ENCODE measurements at regions not wholly inside any gene's neighbourhood (a gene's known extent, or its start where the extent isn't known, plus 50 kb on each side); places are given as distances from the start of the nearest gene placed in this dataset.

DNA sequence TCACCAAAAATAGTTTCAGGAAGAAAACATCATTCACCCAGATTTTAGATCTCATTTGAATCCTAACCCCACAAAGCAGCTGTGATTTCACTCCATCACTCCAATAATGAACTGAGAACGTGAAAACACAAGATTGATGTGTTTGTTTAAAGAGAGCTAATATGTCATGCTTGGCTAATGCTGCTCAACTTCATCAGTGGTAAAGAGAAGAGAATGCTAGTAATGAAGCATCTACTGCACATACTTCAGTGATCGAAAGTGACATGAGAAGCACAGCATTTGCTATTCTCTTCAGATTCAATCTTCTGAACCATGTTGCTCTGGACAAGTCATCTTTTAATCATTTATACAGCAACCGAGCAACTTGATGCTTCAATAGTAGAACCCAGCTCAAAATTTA, 874.7 kb downstream of the EFNA5 start:
- BruUV-seq (replicated peaks) = no TSS peak
- dilution Hi-C loops (cut with MboI; ENCODE audit: extremely low pct_ligation_motif_present, low sequenced_read_pairs) = no loop called here
- H3K4me1 ChIP-seq (ENCODE audit: control insufficient read depth, extremely low read depth, insufficient read depth, low read length) = no peaks in the 10 kb centered on the region

More for the DNA sequence above, 874.7 kb downstream of the EFNA5 start:
- H3K79me2 ChIP-seq (ENCODE audit: control insufficient read depth, insufficient read depth, low read length) = no peaks in the 10 kb centered on the region
- FAIRE-seq (no peak), DNase-seq (ENCODE audit: low read depth, low spot score) (no peak)
- no peak overlapping the region for H2AFZ ChIP-seq (ENCODE audit: low read depth, low read length)
- ChIA-PET CTCF (interaction anchor here (1.0 kb wide), 1 partner anchor 30 kb away, joined by 4 read pairs; no protein-coding TSS in a partner anchor), POLR2A (no interaction called here)
- H4K20me1 ChIP-seq (replicated peaks; ENCODE audit: control insufficient read depth, extremely low read depth, insufficient read depth, low read length) = no peaks in the 10 kb centered on the region
- no peak for TF ChIP-seq GATA2 (IDR thresholded peaks at IDR 0.05; ENCODE audit: insufficient read depth, insufficient read length, low read depth, low read length)
- TF ChIP-seq, protein P1, sequence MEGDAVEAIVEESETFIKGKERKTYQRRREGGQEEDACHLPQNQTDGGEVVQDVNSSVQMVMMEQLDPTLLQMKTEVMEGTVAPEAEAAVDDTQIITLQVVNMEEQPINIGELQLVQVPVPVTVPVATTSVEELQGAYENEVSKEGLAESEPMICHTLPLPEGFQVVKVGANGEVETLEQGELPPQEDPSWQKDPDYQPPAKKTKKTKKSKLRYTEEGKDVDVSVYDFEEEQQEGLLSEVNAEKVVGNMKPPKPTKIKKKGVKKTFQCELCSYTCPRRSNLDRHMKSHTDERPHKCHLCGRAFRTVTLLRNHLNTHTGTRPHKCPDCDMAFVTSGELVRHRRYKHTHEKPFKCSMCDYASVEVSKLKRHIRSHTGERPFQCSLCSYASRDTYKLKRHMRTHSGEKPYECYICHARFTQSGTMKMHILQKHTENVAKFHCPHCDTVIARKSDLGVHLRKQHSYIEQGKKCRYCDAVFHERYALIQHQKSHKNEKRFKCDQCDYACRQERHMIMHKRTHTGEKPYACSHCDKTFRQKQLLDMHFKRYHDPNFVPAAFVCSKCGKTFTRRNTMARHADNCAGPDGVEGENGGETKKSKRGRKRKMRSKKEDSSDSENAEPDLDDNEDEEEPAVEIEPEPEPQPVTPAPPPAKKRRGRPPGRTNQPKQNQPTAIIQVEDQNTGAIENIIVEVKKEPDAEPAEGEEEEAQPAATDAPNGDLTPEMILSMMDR (IDR thresholded peaks at IDR 0.05; ENCODE audit: extremely low read depth in 1 of 2, insufficient read depth in 1 of 2, low read depth in 1 of 2, low read length in 2 of 2) = no peak
- no peak for TF ChIP-seq EZH2 (IDR thresholded peaks at IDR 0.05; ENCODE audit: borderline replicate concordance, low read depth, low read length, severe bottlenecking)
- no peak for TF ChIP-seq JUN (IDR thresholded peaks at IDR 0.05; ENCODE audit: borderline replicate concordance, insufficient read depth, insufficient read length, low read depth)
- TF ChIP-seq, protein P2, sequence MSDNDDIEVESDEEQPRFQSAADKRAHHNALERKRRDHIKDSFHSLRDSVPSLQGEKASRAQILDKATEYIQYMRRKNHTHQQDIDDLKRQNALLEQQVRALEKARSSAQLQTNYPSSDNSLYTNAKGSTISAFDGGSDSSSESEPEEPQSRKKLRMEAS (IDR thresholded peaks at IDR 0.05; ENCODE audit: insufficient read depth, insufficient read length) = no peak
- no peak for TF ChIP-seq POLR2AphosphoS5 (IDR thresholded peaks at IDR 0.05; ENCODE audit: insufficient read depth, low read depth, low read length)
- TF ChIP-seq MYC (IDR thresholded peaks at IDR 0.05; ENCODE audit: low read depth, low read length) = no peak
- no peak for TF ChIP-seq POLR2A (IDR thresholded peaks at IDR 0.05; ENCODE audit: low read depth, low read length)
- no peak for TF ChIP-seq FOS (IDR thresholded peaks at IDR 0.05; ENCODE audit: borderline replicate concordance, insufficient read depth, low read length)
- no peak overlapping the region for H3K9ac ChIP-seq (replicated peaks; ENCODE audit: extremely low read depth, insufficient read depth, low read length)
- H3K27ac ChIP-seq (ENCODE audit: insufficient read depth, low read depth, low read length) = no peak overlapping the region
- H3K9me1 ChIP-seq (replicated peaks; ENCODE audit: control insufficient read depth, extremely low read depth, insufficient read depth, low read length) = no peaks in the 10 kb centered on the region
- H3K27me3 ChIP-seq (ENCODE audit: control insufficient read depth in 2 of 2, insufficient read depth in 2 of 2, low read length in 2 of 2) = no peaks in the 10 kb centered on the region
- intact Hi-C loops (cut with micrococcal nuclease) = no loop called here
- H3K4me3 ChIP-seq (replicated peaks in 1 of 3; ENCODE audit: insufficient read depth in 1 of 3, low read depth in 1 of 3, low read length in 3 of 3) = no peak overlapping the region
- no peaks in the 10 kb centered on the region for H3K36me3 ChIP-seq (ENCODE audit: control insufficient read depth in 2 of 2, extremely low read depth in 1 of 2, insufficient read depth in 2 of 2, low read length in 2 of 2)
- no peak overlapping the region for H3K4me2 ChIP-seq (ENCODE audit: insufficient read depth, low read length)
- H3K9me3 ChIP-seq (replicated peaks; ENCODE audit: control insufficient read depth, insufficient read depth, low read length) = no peaks in the 10 kb centered on the region

Measured in endothelial cell of umbilical vein (primary cell).